Breast epithelium (tissue), 3 donors: ENCODE measurements at regions not wholly inside any gene's neighbourhood (a gene's known extent, or its start where the extent isn't known, plus 50 kb on each side); places are given as distances from the start of the nearest gene placed in this dataset.

Experiments
- POLR2A ChIP-seq: fragments of 450-650 bp; IDR thresholded peaks from one replicate; pipeline ENCODE4 v1.6.1; 2016; ENCODE audit warnings: antibody characterized with exemption, mild to moderate bottlenecking, moderate library complexity
- POLR2AphosphoS5 ChIP-seq, 3 donors: sonication (generic); formaldehyde crosslinking; IDR thresholded peaks; one replicate each; pipeline ENCODE4 v1.6.1; 2017; ENCODE audit warnings: antibody characterized with exemption in 3 of 3
- TF ChIP-seq, protein P1 (sequence below), 3 donors: fragments of 450-650 bp; IDR thresholded peaks; one replicate each; pipeline ENCODE4 v1.5.1; 2016 to 2017; ENCODE audit warnings: antibody characterized with exemption in 3 of 3, mild to moderate bottlenecking in 3 of 3, moderate library complexity in 3 of 3

DNA sequence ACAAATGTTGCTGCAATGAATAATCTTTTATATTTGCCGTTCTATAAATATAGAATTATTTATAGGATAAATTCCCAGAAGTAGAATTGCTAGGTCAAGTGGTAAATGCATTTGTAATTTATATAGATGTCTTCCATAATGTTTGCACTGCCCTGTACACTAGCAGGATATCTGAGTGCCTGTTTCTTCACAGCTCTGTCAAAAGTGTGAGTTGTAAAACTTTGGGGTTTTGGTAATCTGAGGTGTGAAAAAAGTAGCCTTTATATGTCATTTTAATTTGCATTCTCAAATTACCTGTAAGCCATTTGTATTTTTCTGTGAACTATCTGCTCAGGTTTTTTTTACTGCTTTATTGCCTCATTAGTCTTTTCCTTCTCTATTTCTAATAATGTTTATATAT, 271.2 kb downstream of the NEBL start:
- TF ChIP-seq, protein P1, sequence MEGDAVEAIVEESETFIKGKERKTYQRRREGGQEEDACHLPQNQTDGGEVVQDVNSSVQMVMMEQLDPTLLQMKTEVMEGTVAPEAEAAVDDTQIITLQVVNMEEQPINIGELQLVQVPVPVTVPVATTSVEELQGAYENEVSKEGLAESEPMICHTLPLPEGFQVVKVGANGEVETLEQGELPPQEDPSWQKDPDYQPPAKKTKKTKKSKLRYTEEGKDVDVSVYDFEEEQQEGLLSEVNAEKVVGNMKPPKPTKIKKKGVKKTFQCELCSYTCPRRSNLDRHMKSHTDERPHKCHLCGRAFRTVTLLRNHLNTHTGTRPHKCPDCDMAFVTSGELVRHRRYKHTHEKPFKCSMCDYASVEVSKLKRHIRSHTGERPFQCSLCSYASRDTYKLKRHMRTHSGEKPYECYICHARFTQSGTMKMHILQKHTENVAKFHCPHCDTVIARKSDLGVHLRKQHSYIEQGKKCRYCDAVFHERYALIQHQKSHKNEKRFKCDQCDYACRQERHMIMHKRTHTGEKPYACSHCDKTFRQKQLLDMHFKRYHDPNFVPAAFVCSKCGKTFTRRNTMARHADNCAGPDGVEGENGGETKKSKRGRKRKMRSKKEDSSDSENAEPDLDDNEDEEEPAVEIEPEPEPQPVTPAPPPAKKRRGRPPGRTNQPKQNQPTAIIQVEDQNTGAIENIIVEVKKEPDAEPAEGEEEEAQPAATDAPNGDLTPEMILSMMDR (IDR thresholded peaks at IDR 0.05) = no peak
- no peak for TF ChIP-seq POLR2A
- TF ChIP-seq POLR2AphosphoS5 (IDR thresholded peaks at IDR 0.05) = no peak
